HCT116 (cell line): ENCODE measurements at regions not wholly inside any gene's neighbourhood (a gene's known extent, or its start where the extent isn't known, plus 50 kb on each side); places are given as distances from the start of the nearest gene placed in this dataset.

ENCODE experiments used
- CEBPB ChIP-seq: IDR thresholded peaks from 2 replicates; pipeline ENCODE4 v1.6.1; 2012; ENCODE audit warnings: low read depth
- CTCF ChIP-seq, 3 experiments: fragments of 200-600 bp in 1 of 3; sonication (generic) in 1 of 3; IDR thresholded peaks in 2 of 3; conservative IDR thresholded peaks in 1 of 3; 2 replicates each; pipeline ENCODE4 v1.5.1; 2012 to 2017; ENCODE audit warnings: low read depth in 2 of 3, low read length in 2 of 3, antibody characterized with exemption in 1 of 3, borderline replicate concordance in 1 of 3, control low read depth in 1 of 3, mild to moderate bottlenecking in 1 of 3, mixed read lengths in 1 of 3, mixed run types in 1 of 3, moderate library complexity in 1 of 3; ENCODE audit not compliant: insufficient read depth in 1 of 3
- EZH2 ChIP-seq: fragments of 200-600 bp; sonication (generic); IDR thresholded peaks from 2 replicates; pipeline ENCODE4 v1.6.1; 2017; ENCODE audit warnings: antibody characterized with exemption, mixed run types
- EZH2phosphoT487 ChIP-seq: fragments of 200-600 bp; IDR thresholded peaks from 2 replicates; pipeline ENCODE4 v1.6.1; 2018; ENCODE audit warnings: antibody characterized with exemption, borderline replicate concordance
- JUND ChIP-seq: IDR thresholded peaks from 2 replicates; pipeline ENCODE4 v1.6.1; 2012
- POLR2A ChIP-seq: IDR thresholded peaks from 2 replicates; pipeline ENCODE4 v1.7.0; 2011; ENCODE audit warnings: borderline replicate concordance; ENCODE audit not compliant: insufficient read depth, insufficient read length; ENCODE audit errors: extremely low read depth
- POLR2AphosphoS5 ChIP-seq: IDR thresholded peaks from 2 replicates; pipeline ENCODE4 v1.6.1; 2011; ENCODE audit warnings: mild to moderate bottlenecking, low read depth, low read length, moderate library complexity
- REST ChIP-seq: IDR thresholded peaks from 2 replicates; pipeline ENCODE4 v1.6.1; 2012; ENCODE audit warnings: low read depth
- SRF ChIP-seq: IDR thresholded peaks from 2 replicates; pipeline ENCODE4 v1.6.1; 2012; ENCODE audit warnings: low read depth
- TCF7L2 ChIP-seq: IDR thresholded peaks from 2 replicates; pipeline ENCODE4 v1.7.0; 2011; ENCODE audit warnings: borderline replicate concordance, inconsistent platforms; ENCODE audit not compliant: insufficient read depth, insufficient read length; ENCODE audit errors: extremely low read depth
- YY1 ChIP-seq: IDR thresholded peaks from 2 replicates; pipeline ENCODE4 v1.6.1; 2011; ENCODE audit warnings: low read length, low read depth, moderate library complexity, mild to moderate bottlenecking; ENCODE audit not compliant: insufficient replicate concordance; ENCODE audit errors: extremely low read depth
- ZFX ChIP-seq: fragments of 450-650 bp; IDR thresholded peaks from 2 replicates; pipeline ENCODE4 v1.6.1; 2017

- TF ChIP-seq CTCF (IDR thresholded peaks at IDR 0.05 in 2 of 3, conservative IDR thresholded peaks at IDR 0.05 in 1 of 3; ENCODE audit: borderline replicate concordance in 1 of 3, insufficient read depth in 1 of 3, low read depth in 2 of 3, low read length in 2 of 3) (no peak), TCF7L2 (no peak), CEBPB (no peak), POLR2A (no peak), REST (no peak), POLR2AphosphoS5 (no peak), JUND (no peak), YY1 (no peak), ZFX (no peak), EZH2 (no peak), SRF (no peak), EZH2phosphoT487 (no peak)
These were observed 256.5 kb upstream of the FAT1 start for GRCh38 chr4:186979961-186980745.
